ENCODE measurements at regions not wholly inside any gene's neighbourhood (a gene's known extent, or its start where the extent isn't known, plus 50 kb on each side); places are given as distances from the start of the nearest gene placed in this dataset.

- H3K9me3 ChIP-seq, result no peaks in the 10 kb centered on the region
- no peak for DNase-seq (ENCODE audit: low spot score)
- H3K27me3 ChIP-seq, result no peaks in the 10 kb centered on the region
- H3K36me3 ChIP-seq, result no peaks in the 10 kb centered on the region
- H3K27ac ChIP-seq, result no peak overlapping the region
- peaks cover 0 to 57% of the 10 kb centered on the region in 2 donors for H3K4me1 ChIP-seq
- H3K4me3 ChIP-seq, result no peak overlapping the region
- TF ChIP-seq, protein P1, sequence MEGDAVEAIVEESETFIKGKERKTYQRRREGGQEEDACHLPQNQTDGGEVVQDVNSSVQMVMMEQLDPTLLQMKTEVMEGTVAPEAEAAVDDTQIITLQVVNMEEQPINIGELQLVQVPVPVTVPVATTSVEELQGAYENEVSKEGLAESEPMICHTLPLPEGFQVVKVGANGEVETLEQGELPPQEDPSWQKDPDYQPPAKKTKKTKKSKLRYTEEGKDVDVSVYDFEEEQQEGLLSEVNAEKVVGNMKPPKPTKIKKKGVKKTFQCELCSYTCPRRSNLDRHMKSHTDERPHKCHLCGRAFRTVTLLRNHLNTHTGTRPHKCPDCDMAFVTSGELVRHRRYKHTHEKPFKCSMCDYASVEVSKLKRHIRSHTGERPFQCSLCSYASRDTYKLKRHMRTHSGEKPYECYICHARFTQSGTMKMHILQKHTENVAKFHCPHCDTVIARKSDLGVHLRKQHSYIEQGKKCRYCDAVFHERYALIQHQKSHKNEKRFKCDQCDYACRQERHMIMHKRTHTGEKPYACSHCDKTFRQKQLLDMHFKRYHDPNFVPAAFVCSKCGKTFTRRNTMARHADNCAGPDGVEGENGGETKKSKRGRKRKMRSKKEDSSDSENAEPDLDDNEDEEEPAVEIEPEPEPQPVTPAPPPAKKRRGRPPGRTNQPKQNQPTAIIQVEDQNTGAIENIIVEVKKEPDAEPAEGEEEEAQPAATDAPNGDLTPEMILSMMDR (IDR thresholded peaks at IDR 0.05), result no peak
Measured at GRCh38 chr11:76607431-76607830, 63.1 kb downstream of the LRRC32 start.

- H3K27me3 ChIP-seq, result no peaks in the 10 kb centered on the region
- TF ChIP-seq, protein P1 (IDR thresholded peaks at IDR 0.05), result no peak
- H3K9me3 ChIP-seq, result no peaks in the 10 kb centered on the region
- peaks cover 0 to 53% of the 10 kb centered on the region in 2 donors for H3K4me1 ChIP-seq
- H3K27ac ChIP-seq, result peak overlapping the region; percentile 67 to 73
- no peak for DNase-seq (ENCODE audit: low spot score)
- H3K4me3 ChIP-seq, result no peak overlapping the region
- H3K36me3 ChIP-seq, result no peaks in the 10 kb centered on the region
Measured at GRCh38 chr11:76605338-76606074, 65.0 kb downstream of the LRRC32 start.

DNA sequence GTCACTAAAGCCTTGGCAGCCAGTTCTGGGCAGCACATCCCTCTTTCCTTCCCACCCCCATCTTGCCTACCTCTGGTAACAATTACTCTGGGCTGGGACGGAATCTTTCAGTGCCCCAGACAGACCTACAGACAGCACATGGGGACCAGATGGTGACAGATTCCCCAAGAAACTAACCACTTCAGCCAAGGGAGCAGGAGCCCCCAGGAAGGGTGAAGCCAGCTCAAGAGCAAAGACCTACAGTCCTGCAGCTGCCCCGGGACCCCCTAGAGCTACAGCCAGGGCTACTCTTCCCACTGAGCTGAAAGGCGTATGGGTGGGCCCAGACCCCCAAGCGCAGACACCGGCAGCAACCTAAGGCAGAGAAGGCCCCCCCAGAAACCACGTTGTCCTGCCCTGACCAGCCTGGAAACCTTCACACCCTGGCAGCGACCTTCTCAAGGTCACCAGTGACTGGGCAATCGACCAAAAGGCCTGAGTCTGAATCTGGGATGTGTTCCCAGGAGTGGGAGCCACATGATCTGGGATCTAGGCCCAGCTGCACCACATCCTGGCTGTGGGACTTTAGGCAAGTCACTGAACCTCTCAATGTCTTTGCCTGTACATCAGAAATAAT, 65.8 kb downstream of the LRRC32 start:
- Histone ChIP-seq H3K36me3 (no peaks in the 10 kb centered on the region), H3K4me3 (no peak overlapping the region), H3K4me1 (peaks cover 0 to 45% of the 10 kb centered on the region in 2 donors), H3K9me3 (no peaks in the 10 kb centered on the region), H3K27me3 (no peaks in the 10 kb centered on the region), H3K27ac (peak overlapping the region; percentile 67 to 73)
- no peak for DNase-seq (ENCODE audit: low spot score)
- TF ChIP-seq, protein P1 (IDR thresholded peaks at IDR 0.05), result no peak

- no peaks in the 10 kb centered on the region for H3K36me3 ChIP-seq
- peaks cover 0 to 47% of the 10 kb centered on the region in 2 donors for H3K4me1 ChIP-seq
- H3K27me3 ChIP-seq, result no peaks in the 10 kb centered on the region
- no peaks in the 10 kb centered on the region for H3K9me3 ChIP-seq
- DNase-seq (ENCODE audit: low spot score), result no peak
- H3K27ac ChIP-seq, result peak overlapping the region; percentile 67 to 73
- H3K4me3 ChIP-seq, result no peak overlapping the region
- TF ChIP-seq, protein P1 (IDR thresholded peaks at IDR 0.05), result no peak
Measured at GRCh38 chr11:76604081-76604625, 66.4 kb downstream of the LRRC32 start.

GRCh38 chr11:76603202-76603601, 67.3 kb downstream of the LRRC32 start:
- H3K9me3 ChIP-seq, result no peaks in the 10 kb centered on the region
- TF ChIP-seq, protein P1 (IDR thresholded peaks at IDR 0.05), result no peak
- H3K27ac ChIP-seq, result peak overlapping the region; percentile 67 to 73
- peaks cover 0 to 57% of the 10 kb centered on the region in 2 donors for H3K4me1 ChIP-seq
- no peaks in the 10 kb centered on the region for H3K27me3 ChIP-seq
- no peak overlapping the region for H3K4me3 ChIP-seq
- H3K36me3 ChIP-seq, result no peaks in the 10 kb centered on the region
- no peak for DNase-seq (ENCODE audit: low spot score)

Measured in right atrium auricular region (tissue), 2 donors.